SK-N-SH treated with all-trans-retinoic acid at 6 μM for 48 hours (cell line): ENCODE measurements at regions not wholly inside any gene's neighbourhood (a gene's known extent, or its start where the extent isn't known, plus 50 kb on each side); places are given as distances from the start of the nearest gene placed in this dataset.

Experiments
- ATAC-seq: fragments of 200-7000 bp; cut with Tn5 transposase; 3 replicates; pipeline ENCODE4 v1.9.1; 2020; ENCODE audit warnings: mild to moderate bottlenecking, moderate library complexity
- ARNTL ChIP-seq: fragments of 450-650 bp; formaldehyde crosslinking; IDR thresholded peaks from 2 replicates; pipeline ENCODE4 v1.5.0; 2020; ENCODE audit warnings: low read depth, mild to moderate bottlenecking, moderate library complexity, borderline replicate concordance
- BACH2 ChIP-seq: fragments of 250-450 bp; sonication (Bioruptor Pico); IDR thresholded peaks from 2 replicates; pipeline ENCODE4 v1.9.0; 2021; ENCODE audit warnings: mild to moderate bottlenecking, borderline replicate concordance
- CREB5 ChIP-seq: fragments of 250-450 bp; sonication (Bioruptor Pico); IDR thresholded peaks from 2 replicates; pipeline ENCODE4 v1.5.1; 2020; ENCODE audit warnings: low read depth, mild to moderate bottlenecking, moderate library complexity
- CSDC2 ChIP-seq: fragments of 250-450 bp; sonication (Bioruptor Pico); IDR thresholded peaks from 2 replicates; pipeline ENCODE4 v1.5.0; 2020; ENCODE audit warnings: mild to moderate bottlenecking, moderate library complexity
- CSRNP3 ChIP-seq: fragments of 250-450 bp; sonication (Bioruptor Pico); IDR thresholded peaks from 2 replicates; pipeline ENCODE4 v1.5.1; 2021; ENCODE audit warnings: mild to moderate bottlenecking, moderate library complexity
- ESRRG ChIP-seq: fragments of 250-450 bp; sonication (Bioruptor Pico); IDR thresholded peaks from 2 replicates; pipeline ENCODE4 v1.6.1; 2021; ENCODE audit warnings: mild to moderate bottlenecking
- GLIS3 ChIP-seq: fragments of 250-450 bp; sonication (Bioruptor Pico); IDR thresholded peaks from 2 replicates; pipeline ENCODE4 v1.5.0; 2020; ENCODE audit warnings: mild to moderate bottlenecking, moderate library complexity
- OSR1 ChIP-seq: fragments of 250-450 bp; sonication (Bioruptor Pico); IDR thresholded peaks from 2 replicates; pipeline ENCODE4 v1.8.0; 2022; ENCODE audit warnings: moderate library complexity, mild to moderate bottlenecking, inconsistent platforms
- PATZ1 ChIP-seq: fragments of 250-450 bp; sonication (Bioruptor Pico); IDR thresholded peaks from 2 replicates; pipeline ENCODE4 v1.8.0; 2020; ENCODE audit warnings: mild to moderate bottlenecking, moderate library complexity, borderline replicate concordance
- POU6F1 ChIP-seq: fragments of 250-450 bp; sonication (Bioruptor Pico); IDR thresholded peaks from 2 replicates; pipeline ENCODE4 v1.8.0; 2021; ENCODE audit warnings: low read depth, mild to moderate bottlenecking, moderate library complexity, borderline replicate concordance
- PPARA ChIP-seq: fragments of 250-450 bp; sonication (Bioruptor Pico); IDR thresholded peaks from 2 replicates; pipeline ENCODE4 v1.5.0; 2020; ENCODE audit warnings: mild to moderate bottlenecking, borderline replicate concordance
- RARB ChIP-seq: fragments of 250-450 bp; sonication (Bioruptor Pico); IDR thresholded peaks from 2 replicates; pipeline ENCODE4 v1.8.0; 2021; ENCODE audit warnings: mild to moderate bottlenecking, moderate library complexity
- SNAI2 ChIP-seq: fragments of 250-450 bp; sonication (Bioruptor Pico); IDR thresholded peaks from 2 replicates; pipeline ENCODE4 v1.5.0; 2020; ENCODE audit warnings: mild to moderate bottlenecking, moderate library complexity
- TSHZ2 ChIP-seq: fragments of 250-450 bp; sonication (Bioruptor Pico); IDR thresholded peaks from 2 replicates; pipeline ENCODE4 v1.5.0; 2020; ENCODE audit warnings: mild to moderate bottlenecking, moderate library complexity
- ZC3H10 ChIP-seq: fragments of 250-450 bp; sonication (Bioruptor Pico); IDR thresholded peaks from 2 replicates; pipeline ENCODE4 v1.5.1; 2021; ENCODE audit warnings: mild to moderate bottlenecking, moderate library complexity
- ZFP3 ChIP-seq: fragments of 250-450 bp; sonication (Bioruptor Pico); IDR thresholded peaks from 2 replicates; pipeline ENCODE4 v1.5.0; 2020; ENCODE audit warnings: mild to moderate bottlenecking, moderate library complexity
- ZFP30 ChIP-seq: fragments of 450-650 bp; formaldehyde crosslinking; IDR thresholded peaks from 2 replicates; pipeline ENCODE4 v1.5.0; 2022; ENCODE audit warnings: mild to moderate bottlenecking, moderate library complexity
- ZNF565 ChIP-seq: fragments of 450-650 bp; formaldehyde crosslinking; conservative IDR thresholded peaks from 2 replicates; pipeline ENCODE4 v1.5.0; 2020; ENCODE audit warnings: low read depth, mild to moderate bottlenecking, moderate library complexity
- ZNF70 ChIP-seq: fragments of 450-650 bp; formaldehyde crosslinking; IDR thresholded peaks from 2 replicates; pipeline ENCODE4 v1.5.0; 2020; ENCODE audit warnings: mild to moderate bottlenecking, moderate library complexity
- ZNF8 ChIP-seq: fragments of 450-650 bp; formaldehyde crosslinking; IDR thresholded peaks from 2 replicates; pipeline ENCODE4 v1.5.0; 2020; ENCODE audit warnings: mild to moderate bottlenecking, moderate library complexity

GRCh38 chr10:4100380-4100779 is 315.4 kb upstream of the KLF6 start:
- TF ChIP-seq TSHZ2 = no peak
- TF ChIP-seq RARB = no peak
- TF ChIP-seq POU6F1 (CRISPR knock-in tag) = no peak
- no peak for TF ChIP-seq ZC3H10
- TF ChIP-seq PPARA (CRISPR knock-in tag) = no peak
- no peak for TF ChIP-seq BACH2 (CRISPR knock-in tag)
- no peak for TF ChIP-seq ZFP3
- TF ChIP-seq GLIS3 (CRISPR knock-in tag) = no peak
- TF ChIP-seq OSR1 (CRISPR knock-in tag) = no peak
- no peak for TF ChIP-seq SNAI2
- TF ChIP-seq CREB5 (CRISPR knock-in tag) = no peak
- TF ChIP-seq ZNF8 (CRISPR knock-in tag) = no peak
- no peak for TF ChIP-seq ZFP30 (CRISPR knock-in tag)
- TF ChIP-seq ZNF565 (CRISPR knock-in tag) = no peak
- no peak for TF ChIP-seq ZNF70 (CRISPR knock-in tag)
- no peak for TF ChIP-seq CSRNP3
- TF ChIP-seq, all 23 proteins: peak for 0
- ATAC-seq = no peak

GRCh38 chr10:4099202-4099601 is 314.2 kb upstream of the KLF6 start:
- TF ChIP-seq ZNF8 (CRISPR knock-in tag) (no peak), BACH2 (CRISPR knock-in tag) (no peak), GLIS3 (CRISPR knock-in tag) (no peak), PATZ1 (CRISPR knock-in tag) (no peak), POU6F1 (CRISPR knock-in tag) (no peak), PPARA (CRISPR knock-in tag) (no peak), ZFP3 (no peak)

GRCh38 chr10:4095166-4095917 is 310.3 kb upstream of the KLF6 start:
- ATAC-seq = no peak
- TF ChIP-seq CSDC2 (CRISPR knock-in tag) (no peak), ARNTL (CRISPR knock-in tag) (no peak), ZFP30 (CRISPR knock-in tag) (no peak), CREB5 (CRISPR knock-in tag) (no peak), TSHZ2 (no peak), ZNF70 (CRISPR knock-in tag) (no peak), ESRRG (CRISPR knock-in tag) (no peak), ZFP3 (no peak), ZNF565 (CRISPR knock-in tag) (no peak), SNAI2 (no peak)

More at GRCh38 chr10:4099202-4099601, 314.2 kb upstream of the KLF6 start:
- ATAC-seq = no peak
